GM19438 (cell line): ENCODE measurements at regions not wholly inside any gene's neighbourhood (a gene's known extent, or its start where the extent isn't known, plus 50 kb on each side); places are given as distances from the start of the nearest gene placed in this dataset.
"Not testable (repeated sequence)": the region's sequence is repeated elsewhere in the genome, so short reads cannot be mapped to it uniquely, and the experiment has no call there.

Experiments used
- ATAC-seq: cut with Tn5 transposase; IDR thresholded peaks from one replicate; pipeline ENCODE4 v1.9.1; 2021; ENCODE audit warnings: low read depth; ENCODE audit not compliant: unreplicated experiment

DNA sequence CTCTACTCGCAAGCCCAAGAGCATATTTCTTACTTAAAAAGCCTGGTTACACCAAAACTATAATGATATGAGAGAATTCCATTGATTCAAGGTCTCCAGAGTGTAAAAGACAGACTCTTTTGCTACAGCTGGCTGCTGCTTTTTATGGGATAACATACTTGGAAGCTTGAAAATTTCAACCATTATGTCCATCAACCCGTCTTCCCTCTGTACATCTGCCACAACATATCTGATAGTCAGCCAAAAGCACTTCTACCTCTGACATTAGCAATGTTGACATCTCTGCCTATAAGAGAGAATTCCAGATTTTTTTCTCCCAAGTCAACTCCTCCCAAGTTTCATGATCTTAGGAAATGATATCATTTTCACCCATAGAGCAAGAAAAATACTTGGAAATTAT, 54.4 kb upstream of the IQCM start:
- no peak for ATAC-seq

DNA sequence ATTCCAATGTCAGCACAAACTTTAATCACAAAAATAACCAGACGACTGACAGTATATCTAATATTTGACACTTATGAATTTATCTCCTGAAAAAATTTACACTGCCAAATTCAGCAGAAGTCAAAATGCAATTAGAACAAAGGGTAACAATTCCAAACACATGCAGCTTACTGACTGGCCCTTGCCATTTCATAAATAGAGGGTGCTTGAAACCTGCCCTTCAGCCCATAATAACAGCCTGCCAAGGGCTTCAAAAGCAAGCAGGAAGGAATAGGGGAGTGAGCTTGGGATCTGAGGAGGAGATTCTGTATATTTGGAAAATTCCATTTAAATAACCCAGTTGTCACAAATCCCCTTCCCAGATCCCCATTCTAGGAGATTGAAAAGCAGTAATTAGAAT, 66.1 kb upstream of the IQCM start:
- no peak for ATAC-seq

DNA sequence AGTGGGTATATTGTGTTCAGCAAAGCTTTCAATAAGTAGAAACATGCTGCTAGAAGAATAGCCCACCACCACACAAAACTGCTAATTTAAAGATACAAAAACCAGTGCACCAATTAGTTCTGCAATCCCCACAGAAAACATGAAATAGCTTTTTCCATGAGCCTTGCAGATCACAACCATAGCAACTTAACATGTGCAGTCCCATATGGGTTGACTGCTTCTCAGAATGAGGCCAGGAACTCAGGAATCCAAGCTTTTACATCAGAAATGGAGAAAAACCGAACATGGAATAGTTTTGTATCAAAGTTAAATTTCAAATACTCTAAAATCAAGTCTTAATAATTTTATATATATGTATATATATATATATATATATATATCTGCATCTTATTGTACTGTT, 66.6 kb upstream of the IQCM start:
- no peak for ATAC-seq

DNA sequence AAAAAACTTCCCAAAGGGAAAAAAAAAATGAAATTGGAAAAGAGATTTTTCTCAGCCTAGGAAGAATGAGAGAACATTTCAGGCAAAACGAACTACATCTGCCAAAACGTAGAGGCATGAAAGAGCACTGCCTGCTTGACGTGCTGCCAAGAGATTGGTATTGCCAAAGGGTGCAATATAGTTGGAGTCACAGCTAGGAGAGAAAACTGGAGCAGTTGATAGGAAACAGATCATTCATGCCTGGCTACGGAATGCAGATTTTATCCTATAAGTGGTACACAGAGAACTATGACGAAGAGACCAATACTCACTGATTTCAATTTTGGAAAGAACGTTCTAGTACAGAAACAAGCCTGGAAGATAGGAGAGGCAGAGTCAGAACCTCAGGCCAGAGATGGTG, 68.4 kb upstream of the IQCM start:
- no peak for ATAC-seq

DNA sequence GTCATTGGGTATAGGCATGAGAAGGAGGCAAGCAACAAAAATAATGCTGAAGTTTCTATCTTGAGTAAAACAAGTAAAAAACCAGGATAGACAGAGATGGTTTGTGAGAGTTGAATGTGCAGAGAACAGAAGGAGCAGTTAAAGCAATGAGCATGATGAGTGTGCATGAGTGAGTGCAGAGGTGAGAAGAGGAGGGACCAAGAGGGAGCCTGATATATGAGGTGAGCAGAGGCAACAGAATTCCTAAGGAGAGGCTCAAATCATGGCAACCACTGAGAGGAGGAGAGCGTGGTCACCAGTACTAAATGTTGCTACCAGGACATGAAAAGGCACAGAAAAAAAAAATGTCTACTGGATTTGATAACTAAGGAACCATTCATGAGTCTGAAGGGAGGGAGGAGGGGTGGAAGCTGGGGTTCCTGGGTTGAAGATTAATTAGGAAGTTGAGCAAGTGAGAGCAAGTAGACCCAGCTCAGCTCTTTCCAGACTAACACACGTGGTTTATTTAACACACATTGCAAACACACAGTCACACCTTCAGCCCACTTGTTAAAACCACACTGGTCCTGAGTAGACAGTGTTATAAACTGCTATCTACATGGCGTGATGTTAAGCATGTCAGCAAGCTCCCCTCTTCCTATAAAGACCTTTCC, 69.0 kb upstream of the IQCM start:
- ATAC-seq: no peak

DNA sequence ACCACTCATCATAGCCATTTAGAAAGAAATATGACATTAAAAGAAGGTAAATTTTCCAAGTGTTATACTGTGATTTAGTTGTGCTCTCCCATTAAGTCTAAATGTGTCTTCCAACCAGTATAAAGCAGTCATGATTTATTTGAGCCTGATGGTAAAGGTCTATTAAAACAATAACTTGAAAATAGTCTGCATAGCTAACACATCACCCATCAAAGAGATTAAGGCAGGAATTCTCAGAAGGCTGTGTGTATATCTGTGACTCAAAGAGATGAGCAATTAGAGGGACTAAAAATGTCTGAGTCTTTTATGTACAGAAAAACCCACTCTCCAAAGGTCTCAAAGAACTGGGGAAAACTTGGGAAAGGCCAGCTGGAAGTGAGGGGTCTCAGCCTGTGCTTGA, 70.3 kb upstream of the IQCM start:
- ATAC-seq: no peak

DNA sequence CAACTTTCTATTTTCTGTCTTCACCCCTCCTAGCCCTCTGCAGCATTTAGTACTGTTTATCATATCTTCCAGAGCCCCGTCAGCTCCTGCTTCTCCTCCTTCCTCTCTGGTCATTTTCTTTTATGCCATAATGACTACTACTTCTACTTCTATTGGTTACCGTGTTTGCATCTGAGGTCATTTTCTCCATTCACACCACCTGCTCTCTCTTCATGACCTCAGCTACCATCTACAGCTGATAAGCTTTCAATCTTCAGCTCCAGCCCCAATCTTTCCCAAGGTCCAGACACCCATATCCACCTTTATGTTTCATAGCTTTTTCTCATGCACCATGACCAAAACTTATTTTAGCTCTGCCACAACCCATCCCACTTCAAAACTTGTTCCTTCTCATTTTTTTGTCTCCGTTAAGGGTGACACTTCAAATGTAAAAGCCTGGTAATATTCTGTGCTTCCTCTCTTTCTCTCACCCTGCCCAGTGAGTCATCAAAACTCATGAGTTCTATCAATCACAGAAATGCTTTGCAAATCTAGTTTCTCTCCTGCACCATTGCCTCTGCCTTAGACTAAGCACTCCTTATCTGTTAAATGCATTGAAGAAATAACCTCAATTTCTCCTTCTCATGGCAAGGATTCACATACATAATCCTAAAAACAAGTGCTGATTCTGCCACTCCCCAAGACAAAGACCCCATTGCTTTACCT, 71.3 kb upstream of the IQCM start:
- ATAC-seq: no peak

DNA sequence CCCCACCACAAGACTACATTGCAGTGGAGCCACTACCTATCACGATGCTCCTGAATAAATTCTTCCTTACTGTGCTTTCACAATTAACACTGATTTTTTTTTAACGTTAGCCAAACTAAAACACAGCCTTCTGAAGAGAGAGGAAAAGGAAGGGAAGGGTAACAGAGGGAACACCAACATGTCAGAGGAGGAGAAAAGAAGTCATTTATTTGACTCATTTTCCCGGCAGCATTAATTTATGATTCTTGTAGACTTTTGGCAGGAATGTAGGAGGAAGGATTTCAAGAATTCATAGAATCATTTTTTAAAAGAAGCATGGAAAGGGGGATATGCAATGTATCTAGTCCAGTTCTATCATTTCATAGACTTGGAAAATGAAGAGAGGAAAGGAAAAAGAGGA, 74.3 kb upstream of the IQCM start:
- no peak for ATAC-seq

DNA sequence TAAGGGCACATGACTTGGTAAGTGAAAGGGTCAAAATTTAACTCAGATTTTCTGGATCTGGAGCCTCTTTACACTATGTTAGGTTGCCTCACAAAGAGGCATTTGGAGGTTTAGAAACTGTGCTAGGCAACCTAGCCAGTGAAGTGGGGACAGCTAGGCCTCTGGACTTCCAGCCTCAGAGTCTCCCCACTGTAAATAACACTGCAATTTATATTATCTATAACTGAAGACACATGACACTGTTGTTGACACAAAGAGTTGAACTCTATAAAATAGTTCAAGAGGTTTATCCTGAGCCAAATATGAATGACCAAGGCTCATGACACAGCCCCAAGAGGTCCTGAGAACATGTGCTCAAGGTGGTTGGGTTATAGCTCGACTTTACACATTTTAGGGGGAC, 74.9 kb upstream of the IQCM start:
- ATAC-seq: no peak

DNA sequence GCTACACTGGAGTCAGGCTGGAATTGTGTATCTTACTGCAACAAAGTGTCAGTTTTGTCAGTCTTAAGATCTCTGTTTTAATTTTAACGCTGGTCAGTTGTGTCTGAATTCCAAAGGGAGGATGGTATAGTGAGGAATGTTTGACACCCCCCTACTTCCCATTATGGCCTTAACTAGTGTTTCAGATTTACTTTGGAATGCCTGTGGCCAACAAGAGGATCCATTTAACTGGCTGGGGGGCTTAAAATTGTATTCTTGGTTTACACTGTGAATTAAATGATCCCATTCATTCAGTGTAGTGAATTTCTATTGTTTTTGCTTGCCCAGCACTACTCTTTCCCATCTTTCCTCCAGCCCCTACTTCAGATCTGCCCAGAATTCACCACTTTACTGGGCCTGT, 75.8 kb upstream of the IQCM start:
- ATAC-seq: no peak

DNA sequence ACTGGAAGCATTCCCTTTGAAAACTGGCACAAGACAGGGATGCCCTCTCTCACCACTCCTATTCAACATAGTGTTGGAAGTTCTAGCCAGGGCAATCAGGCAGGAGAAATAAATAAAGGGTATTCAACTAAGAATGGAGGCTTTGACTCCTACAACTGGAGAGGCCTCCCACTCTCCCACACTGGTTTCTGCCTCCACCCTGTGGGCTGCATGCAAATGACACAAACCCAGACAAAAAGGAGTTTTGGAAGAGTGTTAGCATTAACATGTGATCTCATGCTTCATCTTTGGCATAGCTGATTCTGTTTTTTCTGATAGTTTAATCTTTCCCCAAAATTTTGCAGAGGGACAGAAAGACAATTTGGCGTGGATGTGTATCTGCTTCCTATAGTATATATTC, 80.8 kb upstream of the IQCM start:
- ATAC-seq: no peak

DNA sequence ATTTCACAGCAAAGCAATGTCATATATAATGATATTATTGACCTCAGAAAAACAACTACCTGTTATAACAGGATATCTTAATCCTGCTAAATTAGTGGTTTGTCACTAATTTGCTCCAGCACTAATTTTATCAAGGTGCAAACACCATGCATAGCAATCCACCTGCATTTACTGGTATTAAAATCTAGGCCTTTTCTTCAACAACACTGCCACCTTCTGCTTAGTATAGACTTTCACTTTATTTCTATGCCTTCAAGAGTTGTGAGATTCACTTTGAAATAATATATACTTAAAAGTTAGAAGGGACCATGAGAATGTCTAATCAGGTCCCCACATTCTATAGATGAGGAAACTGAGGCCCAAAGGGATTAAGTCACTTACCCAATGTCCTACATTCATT, 82.1 kb upstream of the IQCM start:
- no peak for ATAC-seq

DNA sequence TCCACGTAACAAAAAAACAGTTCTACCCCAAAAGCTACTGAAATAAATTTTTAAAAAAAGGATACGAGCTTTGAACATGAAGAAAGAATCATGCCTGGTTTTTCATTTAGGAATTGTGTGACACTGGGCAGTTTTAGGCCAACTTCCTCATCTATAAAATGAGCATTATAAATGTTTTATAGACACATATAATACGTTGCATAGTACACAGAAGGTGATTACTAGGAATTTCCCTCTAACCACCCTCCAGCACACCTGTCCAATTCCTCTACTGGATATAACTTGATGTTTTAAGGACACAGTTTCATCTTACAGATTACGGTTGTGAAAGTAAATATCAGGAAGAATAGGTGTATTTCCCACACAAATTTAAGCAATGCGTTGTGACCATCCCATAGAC, 85.5 kb upstream of the IQCM start:
- no peak for ATAC-seq

DNA sequence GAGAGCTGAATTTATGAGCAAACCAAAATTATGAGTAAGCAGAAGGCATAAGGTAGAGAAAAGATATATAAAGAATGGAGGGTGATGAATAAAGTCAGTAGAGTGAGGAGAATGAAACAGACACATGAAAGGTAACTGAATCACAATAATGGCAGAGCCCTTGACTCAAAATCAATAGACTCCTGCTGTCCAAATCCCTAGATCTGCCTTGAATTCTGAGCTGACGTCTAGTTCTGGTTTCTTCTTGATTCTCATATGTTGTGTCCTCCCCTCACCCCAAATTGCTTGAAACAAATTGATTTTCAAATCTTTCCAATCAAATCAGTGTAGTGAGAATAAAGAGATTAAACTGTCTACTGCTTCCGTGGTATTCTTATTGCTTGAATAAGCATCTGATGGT, 86.6 kb upstream of the IQCM start:
- ATAC-seq: no peak

DNA sequence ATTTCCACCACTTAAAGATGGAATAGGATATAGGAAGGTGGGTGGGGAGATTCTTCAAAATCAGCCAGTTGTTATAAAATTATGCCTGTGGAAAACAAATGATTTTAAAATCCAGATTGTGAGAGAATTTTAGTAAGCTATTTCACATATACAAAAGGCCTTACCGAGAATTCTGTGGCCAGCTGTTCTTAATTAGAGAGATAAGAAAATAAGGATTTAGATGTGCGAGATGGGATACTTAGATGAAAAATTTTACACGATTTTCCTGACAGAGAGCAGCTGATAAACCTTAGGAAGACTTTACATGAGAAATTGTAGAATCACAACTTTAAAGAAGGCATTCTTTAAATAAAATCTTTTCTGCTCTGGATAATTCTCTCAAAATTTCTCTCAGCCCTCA, 94.5 kb upstream of the IQCM start:
- ATAC-seq: no peak

DNA sequence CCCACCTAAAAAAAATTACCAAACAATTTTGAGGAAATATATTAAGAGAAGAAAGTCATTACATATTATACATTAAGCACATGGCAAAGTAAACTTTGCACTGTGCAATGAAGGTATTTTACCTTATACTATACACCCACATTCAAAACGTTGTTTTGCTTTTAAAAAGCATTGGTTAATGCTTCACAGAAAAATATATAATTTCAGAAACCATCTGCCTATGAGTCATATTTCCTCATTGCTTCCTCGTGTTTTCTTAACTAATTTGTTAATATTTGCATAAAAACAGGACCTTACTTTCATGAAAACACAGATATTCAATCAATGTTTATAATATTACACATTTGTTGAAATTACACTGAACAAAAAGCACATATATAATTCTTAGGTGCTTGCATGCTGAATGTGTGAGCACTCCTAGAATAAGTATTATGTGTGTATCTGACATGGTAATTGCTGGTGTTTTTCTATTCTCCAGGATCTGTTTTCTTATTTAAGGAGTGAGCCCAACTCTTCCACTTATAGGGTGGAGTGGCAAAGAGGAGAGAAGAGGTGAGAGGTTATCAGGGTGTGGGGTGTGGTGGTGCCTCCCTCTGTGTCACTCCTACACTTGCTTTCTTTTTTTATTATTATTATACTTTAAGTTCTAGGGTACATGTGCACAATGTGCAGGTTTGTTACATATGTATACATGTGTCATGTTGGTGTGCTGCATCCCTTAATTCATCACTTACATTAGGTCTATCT, 95.1 kb upstream of the IQCM start:
- no peak for ATAC-seq

DNA sequence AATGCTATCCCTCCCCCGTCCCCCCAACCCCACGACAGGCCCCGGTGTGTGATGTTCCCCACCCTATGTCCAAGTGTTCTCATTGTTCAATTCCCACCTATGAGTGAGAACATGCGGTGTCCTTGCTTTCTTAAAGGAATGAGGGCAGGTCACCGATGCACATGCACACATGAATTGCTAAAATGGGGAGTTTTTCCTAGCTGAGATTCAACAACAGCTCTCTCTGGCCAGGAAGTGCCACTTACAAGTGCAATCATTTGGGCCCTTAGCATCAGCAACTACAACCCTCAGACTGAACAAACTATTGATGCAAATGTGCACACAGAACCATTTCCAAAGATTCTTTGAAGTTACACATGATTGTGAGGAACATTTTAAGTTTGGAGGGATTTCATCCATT, 95.7 kb upstream of the IQCM start:
- no peak for ATAC-seq

DNA sequence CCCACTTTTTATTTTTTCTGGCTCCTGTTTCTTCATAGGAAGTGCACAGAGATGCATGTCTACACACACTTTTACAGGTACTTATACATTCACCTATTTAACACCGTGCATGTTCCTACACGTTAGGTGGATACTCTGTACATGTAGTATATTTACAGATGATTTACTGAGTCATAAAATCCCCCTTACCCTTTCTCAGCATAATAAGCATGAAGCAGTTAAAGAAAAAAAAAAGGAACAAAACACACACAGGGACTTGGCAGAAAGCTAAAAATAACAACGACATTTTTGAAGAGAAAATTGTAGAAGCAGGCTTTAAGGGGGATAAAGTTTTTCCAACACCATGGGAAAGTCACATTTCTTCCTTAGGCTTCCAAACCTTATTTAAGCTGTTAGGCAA, 96.4 kb upstream of the IQCM start:
- no peak for ATAC-seq

DNA sequence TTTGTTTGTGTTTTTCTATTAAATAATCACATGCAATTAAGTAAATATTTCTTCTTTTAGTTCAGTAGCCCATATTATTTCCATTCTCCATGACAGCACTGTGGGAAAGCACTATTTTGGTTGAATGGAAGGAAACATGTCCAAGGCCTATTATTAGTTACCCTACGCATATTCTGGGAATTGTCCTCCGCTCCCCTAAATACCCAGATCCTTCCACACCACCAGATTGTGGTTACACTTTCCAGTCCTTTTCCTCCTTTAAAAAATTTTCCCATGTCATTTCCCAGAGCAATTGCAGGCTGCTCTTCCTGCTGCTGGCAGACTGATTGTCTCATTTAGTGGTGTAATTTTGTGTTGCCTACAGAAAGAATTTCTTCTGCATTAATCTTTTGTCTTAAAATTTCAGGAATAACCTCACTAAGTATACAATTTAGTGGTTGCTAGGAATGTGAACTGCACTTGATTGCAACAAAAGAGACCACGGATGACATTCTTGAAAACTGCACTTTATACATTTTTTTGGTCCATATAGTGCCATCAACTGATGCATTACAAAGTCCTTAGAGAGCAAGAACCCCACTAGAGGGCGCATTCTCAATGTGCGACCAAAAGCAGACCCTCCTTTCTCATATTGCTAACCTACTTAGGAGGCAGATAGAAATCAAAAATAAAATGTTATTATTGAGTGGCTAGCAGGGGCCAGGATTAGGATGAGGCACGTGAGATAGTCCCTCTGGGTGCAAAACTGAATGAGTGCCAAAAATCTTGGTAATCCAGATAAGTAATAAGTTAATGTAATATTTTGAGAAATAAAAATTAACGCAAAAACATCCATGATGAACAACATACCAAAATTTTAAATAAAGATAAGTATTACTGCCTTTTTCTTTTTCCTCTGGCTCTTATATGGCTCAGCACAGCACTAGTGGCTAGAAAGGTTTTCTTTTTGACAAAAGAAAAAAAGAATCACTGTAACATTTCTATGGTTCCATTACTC, 98.8 kb upstream of the IQCM start:
- no peak for ATAC-seq

DNA sequence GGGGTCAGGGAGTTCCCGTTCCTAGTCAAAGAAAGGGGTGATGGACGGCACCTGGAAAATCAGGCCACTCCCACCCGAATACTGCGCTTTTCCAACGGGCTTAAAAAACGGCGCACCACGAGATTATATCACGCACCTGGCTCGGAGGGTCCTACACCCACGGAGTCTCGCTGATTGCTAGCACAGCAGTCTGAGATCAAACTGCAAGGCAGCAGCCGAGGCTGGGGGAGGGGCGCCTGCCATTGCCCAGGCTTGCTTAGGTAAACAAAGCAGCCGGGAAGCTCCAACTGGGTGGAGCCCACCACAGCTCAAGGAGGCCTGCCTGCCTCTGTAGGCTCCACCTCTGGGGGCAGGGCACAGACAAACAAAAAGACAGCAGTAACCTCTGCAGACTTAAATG, 100.1 kb upstream of the IQCM start:
- not testable (repeated sequence) for ATAC-seq

DNA sequence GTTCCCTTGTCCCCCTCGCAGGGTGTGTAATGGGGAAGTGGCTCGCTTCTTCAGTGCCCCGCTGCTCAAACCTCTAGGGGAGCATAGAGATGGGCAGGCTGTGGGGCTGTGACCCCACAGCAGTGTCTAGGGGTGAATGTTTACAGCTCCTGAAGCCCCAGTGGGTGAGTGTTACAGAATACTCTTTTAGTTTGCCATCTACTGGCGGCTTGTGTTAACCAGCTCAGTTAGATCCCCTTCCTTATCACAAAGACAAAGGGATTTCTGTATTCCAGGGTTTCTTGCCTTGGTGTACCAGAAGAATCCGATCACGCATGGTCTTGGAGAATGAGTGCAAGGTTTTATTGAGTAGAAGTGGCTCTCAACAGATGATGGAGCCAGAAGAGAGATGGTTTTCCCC, 108.1 kb upstream of the IQCM start:
- ATAC-seq: no peak
